Peyer's patch (tissue), 4 donors: ENCODE measurements at regions not wholly inside any gene's neighbourhood (a gene's known extent, or its start where the extent isn't known, plus 50 kb on each side); places are given as distances from the start of the nearest gene placed in this dataset.
"Not testable (repeated sequence)": the region's sequence is repeated elsewhere in the genome, so short reads cannot be mapped to it uniquely, and the experiment has no call there.

Experiments
- DNase-seq, 3 donors: peaks; one replicate each; pipeline ENCODE4 v3.0.0-alpha.2; 2017 to 2019
- H3K27ac ChIP-seq, 4 donors: fragments of 200-600 bp; sonication (generic); one replicate each; pipeline ENCODE4 v1.5.1; 2016 to 2019
- H3K27me3 ChIP-seq, 2 donors: fragments of 200-600 bp; sonication (generic); one replicate each; pipeline ENCODE4 v1.5.1; 2019
- H3K36me3 ChIP-seq, 3 donors: fragments of 200-600 bp; sonication (generic); one replicate each; pipeline ENCODE4 v1.5.1; 2016 to 2019
- H3K4me1 ChIP-seq, 4 donors: fragments of 200-600 bp; sonication (generic); one replicate each; pipeline ENCODE4 v1.5.1; 2016 to 2019
- H3K4me3 ChIP-seq, 4 donors: fragments of 200-600 bp; sonication (generic); 1 replicate in 3 of 4; 2 replicates in 1 of 4; pipeline ENCODE4 v1.5.1; 2016 to 2019; ENCODE audit warnings: mild to moderate bottlenecking in 1 of 4
- H3K9me3 ChIP-seq, 4 donors: fragments of 200-600 bp; sonication (generic); one replicate each; pipeline ENCODE4 v1.5.1; 2016 to 2019; ENCODE audit warnings: mild to moderate bottlenecking in 1 of 4
- CTCF ChIP-seq, 6 experiments: fragments of 450-650 bp in 4 of 6; fragments of 200-600 bp in 2 of 6; sonication (generic) in 1 of 6; IDR thresholded peaks; one replicate each; pipeline ENCODE4 v1.5.1; 2017 to 2019; ENCODE audit warnings: antibody characterized with exemption in 6 of 6, mild to moderate bottlenecking in 3 of 6, moderate library complexity in 1 of 6
- POLR2A ChIP-seq, 2 donors: fragments of 450-650 bp; IDR thresholded peaks; one replicate each; pipeline ENCODE4 v1.5.1; 2017; ENCODE audit warnings: antibody characterized with exemption in 2 of 2, mild to moderate bottlenecking in 2 of 2, moderate library complexity in 2 of 2

- H3K27ac ChIP-seq, result no peak overlapping the region
- peak in 1 of 3 donors; percentile 35 for DNase-seq
Observed at GRCh38 chr1:157198619-157199420, 60.6 kb upstream of the ETV3 start.

GRCh38 chr1:157197906-157198435, 59.8 kb upstream of the ETV3 start:
- Histone ChIP-seq H3K9me3 (no peaks in the 10 kb centered on the region), H3K4me1 (no peaks in the 10 kb centered on the region), H3K36me3 (no peaks in the 10 kb centered on the region), H3K27me3 (no peaks in the 10 kb centered on the region), H3K4me3 (no peak overlapping the region), H3K27ac (no peak overlapping the region)
- peak in 1 of 3 donors; percentile 23 for DNase-seq
- TF ChIP-seq CTCF (IDR thresholded peaks at IDR 0.05) (no peak), POLR2A (IDR thresholded peaks at IDR 0.05) (no peak)

More at GRCh38 chr1:157198619-157199420, 60.6 kb upstream of the ETV3 start:
- H3K36me3 ChIP-seq, result no peaks in the 10 kb centered on the region
- no peak overlapping the region for H3K4me3 ChIP-seq
- H3K27me3 ChIP-seq, result no peaks in the 10 kb centered on the region
- no peaks in the 10 kb centered on the region for H3K9me3 ChIP-seq
- TF ChIP-seq CTCF (IDR thresholded peaks at IDR 0.05), result no peak
- no peak for TF ChIP-seq POLR2A (IDR thresholded peaks at IDR 0.05)
- no peaks in the 10 kb centered on the region for H3K4me1 ChIP-seq

- not testable (repeated sequence) for H3K27me3 ChIP-seq, H3K36me3 ChIP-seq, H3K4me1 ChIP-seq, H3K4me3 ChIP-seq, H3K9me3 ChIP-seq, H3K27ac ChIP-seq, DNase-seq
- TF ChIP-seq CTCF (IDR thresholded peaks at IDR 0.05), result peak in 4 of 6 experiments; percentile 26 to 68 (median 62)
Observed at GRCh38 chr1:157196670-157197456, 58.7 kb upstream of the ETV3 start.

- H3K4me1 ChIP-seq, result no peaks in the 10 kb centered on the region
- DNase-seq, result peak in 1 of 3 donors; percentile 18
- H3K4me3 ChIP-seq, result no peak overlapping the region
- no peaks in the 10 kb centered on the region for H3K27me3 ChIP-seq
- no peak overlapping the region for H3K27ac ChIP-seq
- H3K36me3 ChIP-seq, result no peaks in the 10 kb centered on the region
- no peak for TF ChIP-seq CTCF (IDR thresholded peaks at IDR 0.05)
- TF ChIP-seq POLR2A (IDR thresholded peaks at IDR 0.05), result no peak
- no peaks in the 10 kb centered on the region for H3K9me3 ChIP-seq
Observed at GRCh38 chr1:157196245-157196543, 58.0 kb upstream of the ETV3 start.

- H3K4me3 ChIP-seq, result no peak overlapping the region
- no peak overlapping the region for H3K27ac ChIP-seq
- no peaks in the 10 kb centered on the region for H3K9me3 ChIP-seq
- no peaks in the 10 kb centered on the region for H3K36me3 ChIP-seq
- no peaks in the 10 kb centered on the region for H3K4me1 ChIP-seq
- H3K27me3 ChIP-seq, result no peaks in the 10 kb centered on the region
- peak in 1 of 3 donors; percentile 35 for DNase-seq
- TF ChIP-seq CTCF (IDR thresholded peaks at IDR 0.05), result no peak
- TF ChIP-seq POLR2A (IDR thresholded peaks at IDR 0.05), result no peak
Observed at GRCh38 chr1:157195521-157196244, 57.5 kb upstream of the ETV3 start.
